COLO668 (cell line): ENCODE measurements at regions not wholly inside any gene's neighbourhood (a gene's known extent, or its start where the extent isn't known, plus 50 kb on each side); places are given as distances from the start of the nearest gene placed in this dataset.
A peak's percentile ranks its signal among the peaks of the same experiment; 100 is the strongest.

Experiments used
- DNase-seq: peaks from one replicate; lab custom pipeline; 2025; ENCODE audit not compliant: unreplicated experiment; lab: John Stamatoyannopoulos, UW

DNA sequence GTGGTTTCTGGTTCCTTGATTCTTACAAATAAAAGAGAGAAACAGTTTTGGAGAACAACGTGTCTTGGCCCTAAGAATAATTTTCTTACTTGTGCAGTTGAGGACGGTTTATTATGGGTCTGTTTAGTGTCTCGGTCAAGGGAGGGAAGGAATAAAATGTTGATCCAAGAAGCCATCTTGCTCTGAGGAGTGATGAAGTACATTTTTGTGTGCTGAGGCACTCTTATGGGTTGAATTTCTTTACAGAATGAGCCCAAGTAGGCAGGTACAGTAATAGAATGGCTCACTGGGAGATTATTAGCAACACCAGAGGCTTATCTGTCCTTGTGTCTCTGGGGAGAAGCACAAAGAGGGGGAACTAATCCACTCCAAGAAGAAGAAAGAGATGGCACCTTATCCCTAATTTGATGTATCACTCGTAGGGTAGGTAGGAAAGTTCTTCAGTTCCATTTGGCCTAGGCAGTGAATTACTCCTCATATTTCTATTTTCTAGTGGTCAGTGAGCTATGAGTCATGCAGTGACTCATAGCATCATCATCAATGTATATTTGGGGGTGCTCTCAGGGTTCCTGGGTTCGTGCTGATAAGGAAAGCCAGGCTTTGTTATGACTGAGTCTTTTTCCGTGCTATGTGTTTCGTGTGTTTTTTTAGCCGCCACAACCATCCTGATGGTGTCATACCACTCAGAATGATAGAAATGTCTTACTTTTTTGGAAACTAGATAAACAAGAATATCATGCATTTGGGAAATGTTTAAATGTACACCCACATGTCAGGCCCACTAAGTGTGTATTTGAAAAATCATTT lies 250.1 kb upstream of the CTAGE1 start:
- no peak for DNase-seq

DNA sequence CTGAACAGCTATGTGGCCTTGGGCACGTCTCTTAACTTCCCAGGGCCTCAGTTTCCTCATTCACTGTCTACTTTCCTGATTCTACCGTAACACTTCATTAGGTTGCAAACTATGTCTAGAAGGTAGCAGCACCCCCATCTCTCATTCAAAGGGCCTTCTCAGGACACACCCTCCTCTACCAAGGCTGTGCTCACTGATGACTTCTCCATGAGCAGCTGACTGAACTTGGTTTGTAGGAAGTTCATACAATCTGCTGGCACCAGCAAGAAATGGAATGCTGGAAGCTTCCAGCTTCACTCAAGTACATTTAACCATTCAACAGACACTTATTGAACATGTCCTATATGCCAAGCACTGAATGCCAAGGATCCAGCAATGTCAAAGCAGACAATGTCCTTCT lies 250.8 kb upstream of the CTAGE1 start:
- DNase-seq, result no peak

DNA sequence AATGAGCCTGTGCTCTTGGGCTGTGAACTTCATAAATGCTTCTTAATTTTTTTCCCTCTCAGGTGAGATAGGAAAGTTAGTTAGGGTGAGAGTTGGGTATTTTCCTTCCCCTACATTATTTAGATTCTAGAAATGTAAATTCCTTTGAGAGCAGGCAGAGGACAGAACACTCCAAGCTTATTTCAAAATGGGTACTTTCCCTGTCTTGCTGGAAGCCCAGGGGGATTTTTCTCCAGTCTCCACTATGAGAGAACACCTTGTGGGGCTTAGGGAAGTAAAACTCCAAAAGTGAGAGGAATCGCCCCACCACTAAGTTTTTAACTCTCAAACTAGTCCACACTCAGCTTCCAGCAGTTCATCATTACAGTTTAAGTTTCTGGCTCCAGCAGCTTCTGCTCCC lies 253.2 kb upstream of the CTAGE1 start:
- no peak for DNase-seq

- DNase-seq, result no peak
These were observed 255.6 kb upstream of the CTAGE1 start for GRCh38 chr18:22673182-22673862.

DNA sequence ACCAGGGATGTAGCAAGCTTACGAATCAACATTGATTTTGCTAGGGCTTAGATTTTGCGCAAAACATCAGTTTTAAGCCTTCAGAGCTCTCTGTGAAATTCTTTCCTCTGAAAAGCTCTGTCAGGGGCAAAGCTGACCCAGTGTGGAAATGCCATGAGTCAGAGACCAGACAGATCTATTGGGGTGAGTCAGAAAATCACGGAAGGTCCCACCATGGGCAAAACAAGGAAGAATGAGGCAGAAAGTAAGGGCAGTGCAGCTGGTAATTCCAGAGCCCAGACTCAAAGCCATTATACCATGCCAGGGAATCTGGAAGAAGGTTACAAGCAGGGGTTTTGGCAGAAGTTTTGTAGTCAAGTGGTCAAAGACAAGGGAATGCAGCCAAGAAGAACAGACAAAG lies 256.6 kb upstream of the CTAGE1 start:
- DNase-seq, result no peak

- no peak for DNase-seq
These were observed 257.3 kb upstream of the CTAGE1 start for GRCh38 chr18:22675006-22675405.

DNA sequence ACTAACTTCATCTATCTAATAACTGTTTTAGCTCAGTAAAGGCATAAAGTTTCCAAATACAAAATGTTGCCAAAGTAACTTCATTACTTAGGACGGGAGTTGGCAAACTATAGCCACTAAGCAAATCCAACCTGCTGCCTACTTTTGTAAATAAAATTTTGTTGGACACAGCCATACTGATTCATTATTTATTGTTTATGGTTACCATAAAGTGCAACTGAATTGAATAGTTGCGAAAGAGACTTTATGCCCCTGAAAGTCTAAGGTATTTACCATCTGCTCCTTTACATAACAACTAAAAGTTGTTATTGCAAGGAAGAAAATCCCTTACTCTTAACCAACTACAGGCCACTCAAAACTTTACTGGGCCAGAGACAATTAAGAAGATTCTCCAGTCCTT lies 256.7 kb upstream of the RBBP8 start:
- DNase-seq, result no peak

DNA sequence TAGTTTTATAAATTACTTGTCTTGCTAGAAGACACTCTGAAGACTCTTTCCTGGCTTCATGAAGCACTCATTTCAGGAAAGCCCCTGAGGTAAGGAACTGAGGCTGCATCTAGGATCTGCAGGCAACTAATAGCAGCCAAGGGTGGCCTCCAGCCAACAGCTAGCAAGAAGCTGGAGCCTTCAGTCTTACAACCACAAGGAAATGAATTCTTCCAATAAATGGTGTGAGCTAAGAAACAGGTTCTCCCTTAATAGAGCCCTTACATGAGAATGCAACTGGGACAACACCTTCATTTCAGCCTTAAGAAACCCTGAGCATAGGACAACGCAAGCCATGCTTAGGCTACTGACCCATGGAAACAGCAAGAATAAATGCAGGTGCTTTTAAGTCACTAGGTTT lies 254.6 kb upstream of the RBBP8 start:
- no peak for DNase-seq

GRCh38 chr18:22680944-22681343 lies 252.2 kb upstream of the RBBP8 start:
- DNase-seq, result no peak

DNA sequence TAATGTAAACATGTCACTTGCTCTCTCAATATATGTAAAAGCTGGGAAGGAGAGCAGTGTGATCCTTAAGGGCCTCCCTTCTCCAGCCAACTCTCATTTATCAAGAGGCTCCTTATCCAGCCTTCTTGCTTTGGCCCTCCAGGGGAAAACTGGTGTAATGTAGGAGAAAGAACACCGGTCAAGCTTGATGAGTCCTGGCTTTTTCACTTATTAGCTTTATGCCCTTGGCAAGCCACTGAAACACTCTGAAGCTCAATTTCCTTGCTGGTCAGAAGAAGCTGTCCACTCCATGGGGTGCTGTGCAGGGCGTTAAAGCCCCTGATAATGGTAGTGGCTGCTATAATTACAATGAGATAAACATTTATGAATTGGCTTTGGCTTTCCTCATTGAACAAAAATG lies 251.2 kb upstream of the RBBP8 start:
- no peak for DNase-seq

DNA sequence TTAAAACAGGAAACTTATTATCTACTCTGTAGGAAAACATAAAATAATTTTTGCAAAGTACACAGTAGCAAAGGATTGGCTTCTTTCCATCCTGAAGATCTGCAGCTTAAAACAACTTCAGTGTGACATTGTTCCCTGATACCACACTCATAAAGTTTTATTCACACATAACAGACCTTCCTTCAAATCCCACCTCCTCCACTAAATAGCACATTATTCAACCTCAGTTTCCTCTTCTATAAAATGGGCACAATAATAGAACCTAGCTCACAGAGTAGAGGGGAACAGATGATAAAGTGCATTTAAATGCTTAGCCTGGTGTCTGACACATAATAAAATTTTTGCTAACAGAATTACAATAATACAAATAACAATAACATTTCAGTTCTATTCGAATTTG lies 250.4 kb upstream of the RBBP8 start:
- DNase-seq, result no peak

- DNase-seq, result peak; percentile 94
These were observed 249.9 kb upstream of the RBBP8 start for GRCh38 chr18:22683196-22683676.

DNA sequence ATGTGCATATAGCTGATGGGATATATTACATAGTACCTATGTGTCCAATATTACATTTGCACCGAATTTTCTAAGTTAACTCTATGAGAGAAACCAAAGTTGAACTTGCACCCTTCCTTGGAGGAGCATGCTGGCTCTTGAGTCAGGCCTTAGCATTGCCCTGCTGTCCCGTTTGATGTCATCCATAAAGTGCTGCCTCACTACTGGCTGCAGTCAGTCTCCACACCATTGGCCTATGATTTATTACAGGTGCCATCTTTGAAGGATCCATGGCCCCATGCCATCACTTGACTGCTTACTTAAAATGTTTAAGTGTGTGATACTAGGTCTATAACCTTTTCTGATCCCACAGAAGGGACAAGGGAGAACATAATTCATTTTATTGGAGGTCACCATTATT lies 249.3 kb upstream of the RBBP8 start:
- no peak for DNase-seq

DNA sequence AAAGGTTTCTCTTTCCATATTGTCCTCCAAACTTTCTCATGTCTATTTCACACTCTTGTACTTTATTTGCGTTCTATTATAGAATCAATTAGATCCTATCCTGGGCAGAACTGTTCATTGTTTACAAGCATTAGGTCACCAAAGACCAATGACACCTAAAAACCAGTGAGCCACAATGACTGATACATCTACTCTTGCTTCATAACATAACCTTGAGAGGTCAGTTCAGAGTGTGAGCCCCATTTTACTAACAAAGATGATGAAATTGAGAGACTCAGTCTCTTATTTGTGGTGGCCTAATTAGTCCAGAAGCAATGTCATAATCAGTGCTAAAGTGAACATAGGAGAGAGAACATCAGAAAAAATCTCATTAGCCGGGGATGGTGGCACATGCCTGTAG lies 248.9 kb upstream of the RBBP8 start:
- DNase-seq, result no peak

DNA sequence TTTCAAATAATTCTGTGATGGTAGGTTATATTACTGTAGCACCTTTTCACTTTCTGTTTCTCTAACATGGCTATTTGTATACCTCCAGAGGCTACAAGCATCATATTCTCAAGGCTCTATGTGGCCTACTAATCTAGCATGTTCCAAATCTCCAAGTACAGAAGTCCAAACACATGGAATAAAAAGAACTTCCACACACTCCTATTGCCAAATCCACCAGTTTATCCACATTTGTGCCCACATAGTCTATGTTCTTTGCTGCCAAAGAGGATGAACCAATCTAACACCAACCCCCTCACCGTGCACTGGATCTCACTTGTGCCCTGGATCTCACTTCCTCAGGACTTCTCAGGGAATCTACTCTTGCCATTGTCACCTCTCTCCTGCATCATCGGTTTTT lies 247.3 kb upstream of the RBBP8 start:
- DNase-seq, result no peak

GRCh38 chr18:22687892-22688680 lies 245.0 kb upstream of the RBBP8 start:
- DNase-seq, result no peak

DNA sequence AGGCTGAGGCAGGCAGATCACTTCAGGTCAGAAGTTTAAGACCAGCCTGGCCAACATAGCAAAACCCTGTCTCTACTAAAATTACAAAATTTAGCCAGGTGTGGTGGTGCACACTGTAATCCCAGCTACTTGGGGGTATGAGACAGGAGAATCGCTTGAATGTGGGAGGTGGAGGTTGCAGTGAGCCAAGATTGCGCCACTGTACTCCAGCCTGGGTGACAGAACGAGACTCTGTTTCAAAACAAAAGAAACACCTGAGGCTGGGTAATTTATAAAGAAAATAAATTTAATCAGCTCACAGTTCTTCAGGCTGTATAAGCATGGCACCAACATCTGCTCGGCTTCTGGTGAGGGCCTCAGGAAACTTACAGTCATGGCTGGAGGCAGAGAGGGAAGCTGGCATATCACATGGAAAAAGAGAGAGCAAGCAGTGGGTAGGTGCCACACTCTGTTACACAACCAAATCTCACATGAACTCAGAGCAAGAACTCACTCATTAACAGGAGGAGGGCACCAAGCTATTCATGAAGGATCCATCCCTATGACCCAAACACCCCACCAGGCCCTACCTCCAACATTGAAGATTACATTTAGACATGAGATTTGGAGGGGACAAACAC lies 244.1 kb upstream of the RBBP8 start:
- no peak for DNase-seq

- DNase-seq, result no peak
These were observed 243.4 kb upstream of the RBBP8 start for GRCh38 chr18:22689712-22690111.

- no peak for DNase-seq
These were observed 242.6 kb upstream of the RBBP8 start for GRCh38 chr18:22690556-22690955.

DNA sequence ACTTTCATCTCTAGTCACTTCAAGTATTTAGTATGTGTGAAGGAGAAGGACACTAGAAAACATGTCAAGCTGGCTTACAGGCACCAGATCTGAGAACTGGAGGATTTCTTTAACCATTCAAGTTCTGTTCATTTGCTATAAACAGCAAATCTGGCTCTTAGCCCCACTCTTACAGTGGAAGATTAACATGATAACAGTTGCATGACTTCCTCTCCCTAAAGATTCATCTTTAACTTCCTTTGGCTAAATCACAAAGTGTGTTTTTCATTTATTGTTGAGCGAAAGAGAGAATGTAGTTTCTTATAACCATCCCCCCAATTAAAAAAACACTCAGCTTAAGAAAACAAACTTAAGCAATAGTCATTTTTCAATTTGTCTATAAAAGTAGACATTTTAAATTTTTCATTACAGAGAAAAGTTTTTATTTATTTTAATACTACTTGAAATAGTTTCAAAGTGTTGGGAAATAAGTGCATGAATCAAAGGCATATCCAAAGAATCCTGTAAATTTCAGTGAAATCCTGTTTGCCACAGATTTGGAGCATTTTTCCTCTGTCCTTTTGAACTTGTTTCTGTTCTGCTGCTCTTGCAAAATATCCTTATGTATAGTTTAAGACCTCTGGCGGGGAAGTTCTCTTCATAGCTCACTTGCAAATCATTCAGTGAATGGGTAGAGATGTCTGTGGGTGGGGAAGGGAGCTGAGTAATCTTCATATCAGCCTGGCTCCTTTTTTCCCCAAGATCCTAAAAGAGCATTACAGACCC lies 241.0 kb upstream of the RBBP8 start:
- DNase-seq, result no peak

DNA sequence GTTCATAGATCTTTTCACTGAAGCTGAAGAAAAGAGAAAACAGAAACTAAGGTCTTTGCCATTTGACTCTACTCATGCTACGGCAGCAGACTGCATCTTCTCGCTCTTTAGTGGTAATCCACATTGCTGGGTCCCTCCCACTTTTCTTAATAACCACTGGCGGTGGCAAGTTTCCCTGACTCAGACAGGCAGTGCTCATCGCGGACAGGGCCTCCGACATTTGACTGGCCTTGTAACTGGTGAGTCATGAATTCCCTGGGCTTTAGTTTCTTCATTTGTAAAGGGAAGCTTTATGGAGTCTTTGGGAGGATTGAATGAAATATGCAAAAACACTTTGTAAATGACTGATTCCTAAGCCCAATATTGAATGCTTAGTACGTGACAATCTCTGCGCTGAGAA lies 238.2 kb upstream of the RBBP8 start:
- DNase-seq, result no peak
